Spleen (tissue), 11 donors: ENCODE measurements at regions not wholly inside any gene's neighbourhood (a gene's known extent, or its start where the extent isn't known, plus 50 kb on each side); places are given as distances from the start of the nearest gene placed in this dataset.
"Not testable (repeated sequence)": the region's sequence is repeated elsewhere in the genome, so short reads cannot be mapped to it uniquely, and the experiment has no call there.

Experiments used
- DNase-seq: peaks from one replicate; pipeline ENCODE4 v3.0.0-alpha.2; 2020
- H3K27ac ChIP-seq, 8 donors: fragments of 200-600 bp; sonication (generic) in 7 of 8; 1 replicate in 4 of 8; 2 replicates in 4 of 8; pipeline versions ENCODE4 v1.5.0 to v1.8.0; 2016 to 2021; ENCODE audit warnings: inconsistent platforms in 4 of 8, mild to moderate bottlenecking in 4 of 8, moderate library complexity in 1 of 8
- H3K27me3 ChIP-seq, 7 donors: fragments of 200-600 bp; sonication (generic) in 6 of 7; replicated peaks in 1 of 7; 1 replicate in 4 of 7; 2 replicates in 3 of 7; pipeline versions ENCODE4 v1.5.0 to v1.8.0; 2016 to 2021; ENCODE audit warnings: inconsistent platforms in 3 of 7, mild to moderate bottlenecking in 1 of 7
- H3K36me3 ChIP-seq, 6 donors: fragments of 200-600 bp; sonication (generic) in 5 of 6; 1 replicate in 4 of 6; 2 replicates in 2 of 6; pipeline versions ENCODE4 v1.5.0 to v1.8.0; 2016 to 2021; ENCODE audit warnings: inconsistent platforms in 2 of 6
- H3K4me1 ChIP-seq, 6 donors: fragments of 200-600 bp; sonication (generic) in 5 of 6; 1 replicate in 3 of 6; 2 replicates in 3 of 6; pipeline versions ENCODE4 v1.5.0 to v1.8.0; 2016 to 2021; ENCODE audit warnings: inconsistent platforms in 3 of 6
- H3K4me3 ChIP-seq, 8 donors: fragments of 200-600 bp; sonication (generic) in 7 of 8; 1 replicate in 4 of 8; 2 replicates in 4 of 8; pipeline versions ENCODE4 v1.5.0 to v1.8.0; 2016 to 2021; ENCODE audit warnings: inconsistent platforms in 4 of 8, mild to moderate bottlenecking in 4 of 8, moderate library complexity in 2 of 8
- H3K9me3 ChIP-seq, 8 donors: fragments of 200-600 bp; sonication (generic) in 7 of 8; 1 replicate in 4 of 8; 2 replicates in 4 of 8; pipeline versions ENCODE4 v1.5.0 to v1.8.0; 2016 to 2021; ENCODE audit warnings: inconsistent platforms in 4 of 8
- CTCF ChIP-seq, 11 experiments: fragments of 200-600 bp in 7 of 11; fragments of 450-650 bp in 4 of 11; sonication (generic) in 4 of 11; IDR thresholded peaks in 8 of 11; conservative IDR thresholded peaks in 3 of 11; 1 replicate in 7 of 11; 2 replicates in 4 of 11; pipeline versions ENCODE4 v1.4.0 to v1.8.0; 2016 to 2021; ENCODE audit warnings: antibody characterized with exemption in 11 of 11, inconsistent platforms in 4 of 11, mild to moderate bottlenecking in 1 of 11
- POLR2A ChIP-seq, 3 donors: fragments of 450-650 bp; IDR thresholded peaks; one replicate each; pipeline ENCODE4 v1.5.1; 2017; ENCODE audit warnings: antibody characterized with exemption in 3 of 3, mild to moderate bottlenecking in 1 of 3
- POLR2AphosphoS5 ChIP-seq, 3 donors: sonication (generic); formaldehyde crosslinking; IDR thresholded peaks; one replicate each; pipeline ENCODE4 v1.5.1; 2017; ENCODE audit warnings: antibody characterized with exemption in 3 of 3
- WGBS, 5 donors: extraction: QIAGEN DNeasy Blood & Tissue Kit in 3 of 5; methylation state at CpG; one replicate each; pipeline versions ENCODE4 v1.1.5 to v1.1.7; 2013 to 2018; 5-methylcytosine and 5-hydroxymethylcytosine counted together
- intact Hi-C: fragments of 100-400 bp; cut with DNase I; formaldehyde crosslinking; loops from one replicate; pipeline ENCODE4 v1.15.0; 2023; ENCODE audit warnings: low total_unique reads
- donor health status: healthy with polysubstance abuse.
- donor health status: DM: no; HTN: no; CAD: no; lungs with moderate emphysema.
- donor health status: DM: no; HTN: no; CAD: no.
- donor health status: Bipolar disorder and iron deficiency.
- donor health status: healthy.
- donor health status: DM: no; HTN: no; CAD: no.
- donor health status: DM: yes; HTN: yes; CAD: no.

DNA sequence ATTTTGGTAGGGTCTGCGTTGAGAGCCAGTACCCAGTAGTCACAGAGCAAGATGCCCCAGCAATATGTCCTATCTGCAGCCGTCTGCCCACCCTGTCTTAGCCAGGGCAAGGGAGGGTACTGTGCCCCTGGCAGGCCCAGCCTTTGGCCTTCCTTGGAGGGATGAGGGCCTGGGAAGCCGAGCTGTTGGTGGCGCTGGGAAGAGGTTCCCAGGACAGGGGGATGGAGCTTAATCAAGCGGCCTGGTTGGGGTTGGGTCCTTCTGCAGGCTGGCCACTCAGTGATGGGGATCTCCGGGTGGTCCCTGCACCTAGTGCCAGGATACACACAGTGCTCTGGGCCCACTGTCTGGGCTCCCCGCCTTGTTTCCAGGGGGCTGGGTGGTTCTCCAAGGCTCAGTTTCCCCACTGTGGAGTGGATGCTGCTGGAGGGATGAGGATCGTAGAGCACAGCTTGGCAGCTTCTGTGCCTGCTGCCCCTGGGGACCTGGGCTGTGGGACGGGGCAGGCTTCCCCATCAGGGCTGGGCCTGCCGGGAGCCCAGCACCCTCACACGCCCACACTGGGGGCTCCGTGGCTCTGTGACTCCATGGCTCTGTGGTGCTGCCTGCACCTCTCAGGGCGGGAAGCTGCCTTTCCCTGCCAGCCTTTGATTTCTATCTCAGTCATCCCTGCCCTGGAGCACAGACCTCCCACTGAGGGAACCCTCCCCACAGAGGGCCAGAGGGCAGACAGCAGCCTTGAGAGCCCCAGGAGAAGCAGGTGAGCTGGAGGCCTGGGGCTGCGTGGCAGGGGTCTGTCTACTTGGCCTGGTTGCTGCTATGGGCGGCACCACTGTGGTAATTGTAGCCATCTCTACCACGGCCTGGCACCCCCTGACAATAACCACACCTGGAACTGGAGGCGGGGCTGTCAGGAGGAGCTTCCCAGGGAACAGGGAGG, 357.0 kb downstream of the TMEM121 start:
- Histone ChIP-seq H3K36me3 (no peaks in the 10 kb centered on the region), H3K27ac (no peak overlapping the region), H3K4me1 (peaks cover 0 to 8% (median 0%) of the 10 kb centered on the region in 6 donors), H3K4me3 (peak overlapping the region in 1 of 8 donors; percentile 44), H3K9me3 (no peaks in the 10 kb centered on the region), H3K27me3 (peaks cover 0 to 18% (median 0%) of the 10 kb centered on the region in 7 donors)
- intact Hi-C loops, result no loop called here
- WGBS, 5 donors, result 66 to 84% (median 74%) methylated on average over 7 to 17 of the region's 17 CpGs
- no peak for TF ChIP-seq POLR2A (IDR thresholded peaks at IDR 0.05)
- TF ChIP-seq POLR2AphosphoS5 (IDR thresholded peaks at IDR 0.05), result no peak
- no peak for TF ChIP-seq CTCF (IDR thresholded peaks at IDR 0.05 in 8 of 11, conservative IDR thresholded peaks at IDR 0.05 in 3 of 11)
- peak; percentile 41 for DNase-seq

- H3K36me3 ChIP-seq, H3K9me3 ChIP-seq, DNase-seq, H3K4me1 ChIP-seq, intact Hi-C loops: not testable (repeated sequence)
- H3K27ac ChIP-seq, result peak overlapping the region in 1 of 8 donors; percentile 17
- 59 to 81% (median 65%) methylated on average over 3 to 17 of the region's 17 CpGs for WGBS, 5 donors
- peaks cover 0 to 18% (median 0%) of the 10 kb centered on the region in 7 donors for H3K27me3 ChIP-seq
- peak overlapping the region in 1 of 8 donors; percentile 44 for H3K4me3 ChIP-seq
Observed at GRCh38 chr14:105884192-105884807, 357.9 kb downstream of the TMEM121 start.

DNA sequence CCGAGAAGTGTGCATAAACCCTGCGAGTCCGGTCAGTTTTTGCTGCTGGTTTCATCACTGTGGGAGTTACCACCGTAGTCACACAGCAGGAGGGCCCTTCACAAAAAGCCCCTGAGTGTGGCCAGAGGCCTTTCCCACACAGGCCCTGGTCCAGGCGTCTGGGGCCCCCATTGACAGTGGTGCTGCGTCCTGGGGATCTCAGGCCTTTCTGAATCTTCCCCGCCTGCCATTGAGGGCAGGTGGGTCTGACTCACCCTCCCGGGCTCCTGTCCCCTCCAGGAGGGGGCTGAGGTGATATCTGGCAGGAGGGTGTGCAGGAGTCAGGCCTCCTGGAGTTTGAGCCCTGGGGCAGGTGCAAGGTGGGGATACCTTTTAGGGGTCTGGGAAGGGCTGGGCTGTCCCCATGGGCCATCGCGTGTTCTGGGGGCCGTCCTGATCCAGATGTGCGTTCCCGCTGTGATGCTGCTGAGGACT, 358.5 kb downstream of the TMEM121 start:
- H3K4me3 ChIP-seq, result peak overlapping the region in 1 of 8 donors; percentile 44
- H3K27ac ChIP-seq, result peak overlapping the region in 1 of 8 donors; percentile 17
- TF ChIP-seq POLR2AphosphoS5 (IDR thresholded peaks at IDR 0.05), result no peak
- no peak for TF ChIP-seq POLR2A (IDR thresholded peaks at IDR 0.05)
- no peak for TF ChIP-seq CTCF (IDR thresholded peaks at IDR 0.05 in 8 of 11, conservative IDR thresholded peaks at IDR 0.05 in 3 of 11)
- intact Hi-C loops, result no loop called here
- H3K4me1 ChIP-seq, result peaks cover 0 to 2% (median 0%) of the 10 kb centered on the region in 6 donors
- 44 to 72% (median 65%) methylated on average over 7 to 13 of the region's 13 CpGs for WGBS, 5 donors
- peaks cover 0 to 13% (median 0%) of the 10 kb centered on the region in 7 donors for H3K27me3 ChIP-seq
- H3K36me3 ChIP-seq, result no peaks in the 10 kb centered on the region
- H3K9me3 ChIP-seq, result no peaks in the 10 kb centered on the region
- DNase-seq, result peak; percentile 44

DNA sequence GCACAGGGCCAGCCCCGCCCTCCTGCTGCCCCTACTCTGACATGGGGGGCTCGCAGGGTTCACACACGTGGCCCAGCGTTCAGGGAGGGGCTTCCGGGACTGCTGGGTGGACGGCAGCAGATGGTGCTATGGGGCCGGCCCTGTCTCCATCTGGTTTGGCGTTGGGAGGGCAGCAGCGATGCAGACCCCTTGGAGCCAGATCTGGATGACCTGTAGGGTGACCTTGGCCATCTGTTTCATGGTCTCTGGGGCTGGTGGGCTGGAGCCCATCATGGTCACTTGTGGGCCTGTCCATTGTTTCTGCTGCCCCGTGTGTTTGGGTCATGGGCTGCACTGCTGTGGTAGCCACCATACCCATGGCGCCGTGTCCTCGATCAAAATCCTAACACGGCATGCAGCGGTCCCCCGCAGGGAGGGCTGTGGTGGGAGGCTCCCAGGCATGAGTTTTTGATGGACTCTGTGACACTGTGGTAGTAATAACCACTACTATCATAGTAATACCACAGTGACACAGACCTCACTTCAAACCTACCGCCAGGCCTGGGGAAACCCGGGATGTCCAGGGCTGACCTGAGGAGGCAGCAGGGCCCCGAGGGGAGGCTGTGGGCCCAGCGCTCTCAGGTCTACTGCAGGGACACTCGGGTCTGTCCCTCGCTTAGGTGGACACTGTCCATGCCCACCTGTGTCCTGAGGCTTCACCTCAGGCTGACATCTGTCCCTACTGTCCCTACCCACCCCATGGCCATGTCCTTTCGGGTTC, 359.4 kb downstream of the TMEM121 start:
- 62 to 86% (median 69%) methylated on average over 2 to 23 of the region's 23 CpGs for WGBS, 5 donors
- no peaks in the 10 kb centered on the region for H3K36me3 ChIP-seq
- DNase-seq, result peak; percentile 54
- intact Hi-C loops, result no loop called here
- peak overlapping the region in 1 of 8 donors; percentile 44 for H3K4me3 ChIP-seq
- no peak for TF ChIP-seq POLR2A (IDR thresholded peaks at IDR 0.05)
- no peak for TF ChIP-seq CTCF (IDR thresholded peaks at IDR 0.05 in 8 of 11, conservative IDR thresholded peaks at IDR 0.05 in 3 of 11)
- TF ChIP-seq POLR2AphosphoS5 (IDR thresholded peaks at IDR 0.05), result no peak
- H3K9me3 ChIP-seq, result no peaks in the 10 kb centered on the region
- peak overlapping the region in 1 of 8 donors; percentile 42 for H3K27ac ChIP-seq
- H3K27me3 ChIP-seq, result peaks cover 0 to 11% (median 0%) of the 10 kb centered on the region in 7 donors
- no peaks in the 10 kb centered on the region for H3K4me1 ChIP-seq
